ENCODE measurements at regions not wholly inside any gene's neighbourhood (a gene's known extent, or its start where the extent isn't known, plus 50 kb on each side); places are given as distances from the start of the nearest gene placed in this dataset.

GRCh38 chr2:109070290-109070689 lies 58.7 kb upstream of the SH3RF3 start:
- H3K4me3 ChIP-seq (ENCODE audit: low read depth, low read length): no peak overlapping the region
- no peaks in the 10 kb centered on the region for H3K27me3 ChIP-seq (ENCODE audit: control insufficient read depth, insufficient read depth, low read length)
- H3K4me1 ChIP-seq (ENCODE audit: control insufficient read depth, insufficient read depth, low read length): peaks cover 15% of the 10 kb centered on the region
- H3K9me3 ChIP-seq (ENCODE audit: control insufficient read depth, insufficient read depth, low read length): no peaks in the 10 kb centered on the region
- 0 out of 2 replicates have a peak overlapping the region, but pooled peaks have one; percentile 15 for H3K9ac ChIP-seq (ENCODE audit: low read depth, low read length)
- H3K36me3 ChIP-seq (ENCODE audit: control insufficient read depth, insufficient read depth, low read length): no peaks in the 10 kb centered on the region
- peak overlapping the region; percentile 57 for H3K27ac ChIP-seq (ENCODE audit: low read depth, low read length)

GRCh38 chr2:109069331-109070194 lies 59.4 kb upstream of the SH3RF3 start:
- no peaks in the 10 kb centered on the region for H3K27me3 ChIP-seq (ENCODE audit: control insufficient read depth, insufficient read depth, low read length)
- H3K27ac ChIP-seq (ENCODE audit: low read depth, low read length): peak overlapping the region; percentile 57
- H3K4me1 ChIP-seq (ENCODE audit: control insufficient read depth, insufficient read depth, low read length): peaks cover 15% of the 10 kb centered on the region
- H3K4me3 ChIP-seq (ENCODE audit: low read depth, low read length): no peak overlapping the region
- H3K9ac ChIP-seq (ENCODE audit: low read depth, low read length): 0 out of 2 replicates have a peak overlapping the region, but pooled peaks have one; percentile 15
- no peaks in the 10 kb centered on the region for H3K36me3 ChIP-seq (ENCODE audit: control insufficient read depth, insufficient read depth, low read length)
- no peaks in the 10 kb centered on the region for H3K9me3 ChIP-seq (ENCODE audit: control insufficient read depth, insufficient read depth, low read length)

GRCh38 chr2:109068811-109069210 lies 60.2 kb upstream of the SH3RF3 start:
- no peaks in the 10 kb centered on the region for H3K27me3 ChIP-seq (ENCODE audit: control insufficient read depth, insufficient read depth, low read length)
- no peak overlapping the region for H3K27ac ChIP-seq (ENCODE audit: low read depth, low read length)
- no peak overlapping the region for H3K9ac ChIP-seq (ENCODE audit: low read depth, low read length)
- no peaks in the 10 kb centered on the region for H3K36me3 ChIP-seq (ENCODE audit: control insufficient read depth, insufficient read depth, low read length)
- H3K4me1 ChIP-seq (ENCODE audit: control insufficient read depth, insufficient read depth, low read length): peaks cover 15% of the 10 kb centered on the region
- H3K9me3 ChIP-seq (ENCODE audit: control insufficient read depth, insufficient read depth, low read length): no peaks in the 10 kb centered on the region
- H3K4me3 ChIP-seq (ENCODE audit: low read depth, low read length): no peak overlapping the region

GRCh38 chr2:109067631-109068125 lies 61.3 kb upstream of the SH3RF3 start:
- no peaks in the 10 kb centered on the region for H3K27me3 ChIP-seq (ENCODE audit: control insufficient read depth, insufficient read depth, low read length)
- H3K27ac ChIP-seq (ENCODE audit: low read depth, low read length): no peak overlapping the region

GRCh38 chr2:109066917-109067597 lies 61.9 kb upstream of the SH3RF3 start:
- H3K4me3 ChIP-seq (ENCODE audit: low read depth, low read length): no peak overlapping the region
- no peak overlapping the region for H3K9ac ChIP-seq (ENCODE audit: low read depth, low read length)
- H3K27ac ChIP-seq (ENCODE audit: low read depth, low read length): no peak overlapping the region
- H3K9me3 ChIP-seq (ENCODE audit: control insufficient read depth, insufficient read depth, low read length): no peaks in the 10 kb centered on the region
- H3K36me3 ChIP-seq (ENCODE audit: control insufficient read depth, insufficient read depth, low read length): no peaks in the 10 kb centered on the region
- no peaks in the 10 kb centered on the region for H3K27me3 ChIP-seq (ENCODE audit: control insufficient read depth, insufficient read depth, low read length)
- peaks cover 15% of the 10 kb centered on the region for H3K4me1 ChIP-seq (ENCODE audit: control insufficient read depth, insufficient read depth, low read length)

More at GRCh38 chr2:109067631-109068125, 61.3 kb upstream of the SH3RF3 start:
- Histone ChIP-seq H3K4me3 (ENCODE audit: low read depth, low read length) (no peak overlapping the region), H3K9me3 (ENCODE audit: control insufficient read depth, insufficient read depth, low read length) (no peaks in the 10 kb centered on the region), H3K9ac (ENCODE audit: low read depth, low read length) (no peak overlapping the region), H3K4me1 (ENCODE audit: control insufficient read depth, insufficient read depth, low read length) (peaks cover 15% of the 10 kb centered on the region), H3K36me3 (ENCODE audit: control insufficient read depth, insufficient read depth, low read length) (no peaks in the 10 kb centered on the region)

- Histone ChIP-seq H3K27me3 (ENCODE audit: control insufficient read depth, insufficient read depth, low read length) (no peaks in the 10 kb centered on the region), H3K36me3 (ENCODE audit: control insufficient read depth, insufficient read depth, low read length) (no peaks in the 10 kb centered on the region), H3K9me3 (ENCODE audit: control insufficient read depth, insufficient read depth, low read length) (no peaks in the 10 kb centered on the region), H3K4me3 (ENCODE audit: low read depth, low read length) (no peak overlapping the region), H3K9ac (ENCODE audit: low read depth, low read length) (no peak overlapping the region), H3K4me1 (ENCODE audit: control insufficient read depth, insufficient read depth, low read length) (peaks cover 15% of the 10 kb centered on the region), H3K27ac (ENCODE audit: low read depth, low read length) (no peak overlapping the region)
These were observed 62.5 kb upstream of the SH3RF3 start for GRCh38 chr2:109066501-109066900.

- no peak overlapping the region for H3K9ac ChIP-seq (ENCODE audit: low read depth, low read length)
- no peaks in the 10 kb centered on the region for H3K27me3 ChIP-seq (ENCODE audit: control insufficient read depth, insufficient read depth, low read length)
- H3K27ac ChIP-seq (ENCODE audit: low read depth, low read length): no peak overlapping the region
- peaks cover 14% of the 10 kb centered on the region for H3K4me1 ChIP-seq (ENCODE audit: control insufficient read depth, insufficient read depth, low read length)
- H3K9me3 ChIP-seq (ENCODE audit: control insufficient read depth, insufficient read depth, low read length): no peaks in the 10 kb centered on the region
- no peaks in the 10 kb centered on the region for H3K36me3 ChIP-seq (ENCODE audit: control insufficient read depth, insufficient read depth, low read length)
- H3K4me3 ChIP-seq (ENCODE audit: low read depth, low read length): no peak overlapping the region
These were observed 63.6 kb upstream of the SH3RF3 start for GRCh38 chr2:109065391-109065734.

- Histone ChIP-seq H3K9ac (ENCODE audit: low read depth, low read length) (no peak overlapping the region), H3K36me3 (ENCODE audit: control insufficient read depth, insufficient read depth, low read length) (no peaks in the 10 kb centered on the region), H3K4me1 (ENCODE audit: control insufficient read depth, insufficient read depth, low read length) (peaks cover 8% of the 10 kb centered on the region), H3K9me3 (ENCODE audit: control insufficient read depth, insufficient read depth, low read length) (no peaks in the 10 kb centered on the region), H3K4me3 (ENCODE audit: low read depth, low read length) (no peak overlapping the region), H3K27me3 (ENCODE audit: control insufficient read depth, insufficient read depth, low read length) (no peaks in the 10 kb centered on the region), H3K27ac (ENCODE audit: low read depth, low read length) (no peak overlapping the region)
These were observed 64.2 kb upstream of the SH3RF3 start for GRCh38 chr2:109064660-109065390.

GRCh38 chr2:109062859-109063700 lies 65.9 kb upstream of the SH3RF3 start:
- no peaks in the 10 kb centered on the region for H3K27me3 ChIP-seq (ENCODE audit: control insufficient read depth, insufficient read depth, low read length)
- no peak overlapping the region for H3K4me3 ChIP-seq (ENCODE audit: low read depth, low read length)
- no peaks in the 10 kb centered on the region for H3K4me1 ChIP-seq (ENCODE audit: control insufficient read depth, insufficient read depth, low read length)
- no peaks in the 10 kb centered on the region for H3K36me3 ChIP-seq (ENCODE audit: control insufficient read depth, insufficient read depth, low read length)
- no peak overlapping the region for H3K9ac ChIP-seq (ENCODE audit: low read depth, low read length)
- H3K27ac ChIP-seq (ENCODE audit: low read depth, low read length): no peak overlapping the region
- H3K9me3 ChIP-seq (ENCODE audit: control insufficient read depth, insufficient read depth, low read length): no peaks in the 10 kb centered on the region

- no peaks in the 10 kb centered on the region for H3K9me3 ChIP-seq (ENCODE audit: control insufficient read depth, insufficient read depth, low read length)
- H3K4me1 ChIP-seq (ENCODE audit: control insufficient read depth, insufficient read depth, low read length): no peaks in the 10 kb centered on the region
- H3K27me3 ChIP-seq (ENCODE audit: control insufficient read depth, insufficient read depth, low read length): no peaks in the 10 kb centered on the region
- H3K9ac ChIP-seq (ENCODE audit: low read depth, low read length): no peak overlapping the region
- H3K4me3 ChIP-seq (ENCODE audit: low read depth, low read length): no peak overlapping the region
- no peaks in the 10 kb centered on the region for H3K36me3 ChIP-seq (ENCODE audit: control insufficient read depth, insufficient read depth, low read length)
- no peak overlapping the region for H3K27ac ChIP-seq (ENCODE audit: low read depth, low read length)
These were observed 66.7 kb upstream of the SH3RF3 start for GRCh38 chr2:109062145-109062858.

Data from HUES48 (cell line).